Femur (tissue), 1 donor: ENCODE measurements at regions not wholly inside any gene's neighbourhood (a gene's known extent, or its start where the extent isn't known, plus 50 kb on each side); places are given as distances from the start of the nearest gene placed in this dataset.

Experiments used
- DNase-seq: peaks from one replicate; pipeline ENCODE4 v3.0.0-alpha.2; 2017

GRCh38 chr13:59340151-59340550 is 823.6 kb downstream of the DIAPH3 start:
- no peak for DNase-seq

- DNase-seq, result no peak
Observed at GRCh38 chr13:59340581-59340980, 823.1 kb downstream of the DIAPH3 start.

GRCh38 chr13:59342400-59342799 is 821.3 kb downstream of the DIAPH3 start:
- DNase-seq, result no peak

GRCh38 chr13:59343132-59343531 is 820.6 kb downstream of the DIAPH3 start:
- DNase-seq, result no peak

- DNase-seq, result no peak
Observed at GRCh38 chr13:59343993-59344822, 819.5 kb downstream of the DIAPH3 start.

- peak; percentile 23 for DNase-seq
Observed at GRCh38 chr13:59345311-59345710, 818.4 kb downstream of the DIAPH3 start.

GRCh38 chr13:59346999-59347723 is 816.6 kb downstream of the DIAPH3 start:
- peak; percentile 84 for DNase-seq

GRCh38 chr13:59348617-59349016 is 815.1 kb downstream of the DIAPH3 start:
- no peak for DNase-seq

GRCh38 chr13:59352600-59352999 is 811.1 kb downstream of the DIAPH3 start:
- DNase-seq, result no peak

GRCh38 chr13:59354665-59355369 is 808.9 kb downstream of the DIAPH3 start:
- DNase-seq, result no peak

- peak; percentile 84 for DNase-seq
Observed at GRCh38 chr13:59356607-59357006, 807.1 kb downstream of the DIAPH3 start.

GRCh38 chr13:59358014-59358413 is 805.7 kb downstream of the DIAPH3 start:
- peak; percentile 21 for DNase-seq

GRCh38 chr13:59360108-59360507 is 803.6 kb downstream of the DIAPH3 start:
- DNase-seq, result peak; percentile 32

GRCh38 chr13:59360916-59361315 is 802.8 kb downstream of the DIAPH3 start:
- no peak for DNase-seq

GRCh38 chr13:59363313-59363712 is 800.4 kb downstream of the DIAPH3 start:
- no peak for DNase-seq

- no peak for DNase-seq
Observed at GRCh38 chr13:59363947-59364346, 799.8 kb downstream of the DIAPH3 start.

- DNase-seq, result no peak
Observed at GRCh38 chr13:59364641-59365085, 799.1 kb downstream of the DIAPH3 start.

GRCh38 chr13:59367467-59367866 is 796.3 kb downstream of the DIAPH3 start:
- DNase-seq, result no peak

GRCh38 chr13:59367904-59368303 is 795.8 kb downstream of the DIAPH3 start:
- DNase-seq, result no peak

GRCh38 chr13:59368693-59369092 is 795.0 kb downstream of the DIAPH3 start:
- no peak for DNase-seq

- no peak for DNase-seq
Observed at GRCh38 chr13:59371229-59371628, 792.5 kb downstream of the DIAPH3 start.

GRCh38 chr13:59373341-59373740 is 790.4 kb downstream of the DIAPH3 start:
- DNase-seq, result no peak

- no peak for DNase-seq
Observed at GRCh38 chr13:59374691-59375090, 789.0 kb downstream of the DIAPH3 start.
